ENCODE measurements at regions not wholly inside any gene's neighbourhood (a gene's known extent, or its start where the extent isn't known, plus 50 kb on each side); places are given as distances from the start of the nearest gene placed in this dataset.

- TF ChIP-seq CTCF (IDR thresholded peaks at IDR 0.05; ENCODE audit: low read length) (no peak), EZH2 (IDR thresholded peaks at IDR 0.05; ENCODE audit: borderline replicate concordance, low read length) (no peak)
Observed at GRCh38 chr14:84107835-84108343, 1422.1 kb upstream of the FLRT2 start.
